ENCODE measurements at regions not wholly inside any gene's neighbourhood (a gene's known extent, or its start where the extent isn't known, plus 50 kb on each side); places are given as distances from the start of the nearest gene placed in this dataset.

DNA sequence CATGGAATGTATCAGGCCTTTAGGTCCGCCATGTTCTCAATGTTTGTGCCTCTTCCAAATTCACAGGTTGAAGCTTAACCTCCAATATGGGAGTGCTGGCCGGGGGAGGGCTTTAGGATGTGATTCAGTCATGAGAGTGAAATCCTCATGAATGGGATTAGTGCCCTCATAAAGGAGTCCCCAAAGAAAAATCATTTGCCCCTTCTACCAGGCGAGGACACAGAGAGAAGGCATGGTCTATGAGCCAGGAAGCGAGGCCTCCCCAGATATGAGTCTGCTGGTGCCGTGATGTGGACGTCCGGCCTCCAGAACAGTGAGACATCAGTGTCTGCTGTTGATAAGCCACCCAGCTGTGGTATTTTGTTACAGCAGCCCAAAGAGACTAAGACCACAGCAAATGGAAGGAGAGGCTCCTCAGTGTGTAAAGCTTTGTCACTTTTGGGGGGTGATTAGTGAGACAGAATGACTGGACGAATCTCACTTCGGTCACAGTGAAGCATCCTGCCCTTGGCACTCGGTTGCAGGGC, 231.3 kb upstream of the KLF6 start:
- TF ChIP-seq REST (IDR thresholded peaks at IDR 0.05; ENCODE audit: insufficient read depth in 1 of 2, low read depth in 2 of 2, low read length in 1 of 2) (no peak), POLR2AphosphoS5 (IDR thresholded peaks at IDR 0.05; ENCODE audit: low read depth, low read length) (no peak)
- TF ChIP-seq, protein P1, sequence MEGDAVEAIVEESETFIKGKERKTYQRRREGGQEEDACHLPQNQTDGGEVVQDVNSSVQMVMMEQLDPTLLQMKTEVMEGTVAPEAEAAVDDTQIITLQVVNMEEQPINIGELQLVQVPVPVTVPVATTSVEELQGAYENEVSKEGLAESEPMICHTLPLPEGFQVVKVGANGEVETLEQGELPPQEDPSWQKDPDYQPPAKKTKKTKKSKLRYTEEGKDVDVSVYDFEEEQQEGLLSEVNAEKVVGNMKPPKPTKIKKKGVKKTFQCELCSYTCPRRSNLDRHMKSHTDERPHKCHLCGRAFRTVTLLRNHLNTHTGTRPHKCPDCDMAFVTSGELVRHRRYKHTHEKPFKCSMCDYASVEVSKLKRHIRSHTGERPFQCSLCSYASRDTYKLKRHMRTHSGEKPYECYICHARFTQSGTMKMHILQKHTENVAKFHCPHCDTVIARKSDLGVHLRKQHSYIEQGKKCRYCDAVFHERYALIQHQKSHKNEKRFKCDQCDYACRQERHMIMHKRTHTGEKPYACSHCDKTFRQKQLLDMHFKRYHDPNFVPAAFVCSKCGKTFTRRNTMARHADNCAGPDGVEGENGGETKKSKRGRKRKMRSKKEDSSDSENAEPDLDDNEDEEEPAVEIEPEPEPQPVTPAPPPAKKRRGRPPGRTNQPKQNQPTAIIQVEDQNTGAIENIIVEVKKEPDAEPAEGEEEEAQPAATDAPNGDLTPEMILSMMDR (IDR thresholded peaks at IDR 0.05): no peak

Data from Panc1 (cell line).